PFSK-1 (cell line): ENCODE measurements at regions not wholly inside any gene's neighbourhood (a gene's known extent, or its start where the extent isn't known, plus 50 kb on each side); places are given as distances from the start of the nearest gene placed in this dataset.

Source experiments
- POLR2AphosphoS5 ChIP-seq: IDR thresholded peaks from 2 replicates; pipeline ENCODE4 v1.6.1; 2012; ENCODE audit warnings: low read depth, mild to moderate bottlenecking, control low read depth, low read length, moderate library complexity
- REST ChIP-seq, 2 experiments: IDR thresholded peaks; 2 replicates each; pipeline versions ENCODE4 v1.6.1 to v1.8.0; 2011 to 2012; ENCODE audit warnings: low read depth in 2 of 2, low read length in 2 of 2, control low read depth in 1 of 2, inconsistent platforms in 1 of 2, mild to moderate bottlenecking in 1 of 2, moderate library complexity in 1 of 2; ENCODE audit not compliant: insufficient read depth in 1 of 2
- SIN3A ChIP-seq: IDR thresholded peaks from 2 replicates; pipeline ENCODE4 v1.6.1; 2012; ENCODE audit warnings: mild to moderate bottlenecking, low read length, moderate library complexity, borderline replicate concordance; ENCODE audit not compliant: insufficient read depth

- TF ChIP-seq SIN3A: no peak
- no peak for TF ChIP-seq POLR2AphosphoS5
- TF ChIP-seq REST (IDR thresholded peaks at IDR 0.05; ENCODE audit: insufficient read depth in 1 of 2, low read depth in 2 of 2, low read length in 2 of 2): no peak
These were observed 344.5 kb downstream of the ACTL7B start for GRCh38 chr9:108511307-108511706.
